Small intestine (tissue), 7 donors: ENCODE measurements at regions not wholly inside any gene's neighbourhood (a gene's known extent, or its start where the extent isn't known, plus 50 kb on each side); places are given as distances from the start of the nearest gene placed in this dataset.

Experiments used
- DNase-seq, 2 donors: peaks; one replicate each; pipeline versions ENCODE4 v3.0.0 to v3.0.0-alpha.2; 2013
- FAIRE-seq: peaks from 2 replicates; lab custom pipeline; 2012; peaks lifted over from hg19 to GRCh38; lab: Jason Lieb, UNC
- H3K27ac ChIP-seq, 3 donors: one replicate each; pipeline ENCODE4 v1.5.1; 2013; ENCODE audit warnings: low read length in 2 of 3, mild to moderate bottlenecking in 2 of 3, control low read depth in 1 of 3, inconsistent platforms in 1 of 3, low read depth in 1 of 3, moderate library complexity in 1 of 3
- H3K27me3 ChIP-seq, 3 donors: one replicate each; pipeline ENCODE4 v1.6.1; 2013; ENCODE audit warnings: low read length in 3 of 3, inconsistent platforms in 1 of 3; ENCODE audit not compliant: control insufficient read depth in 3 of 3, insufficient read depth in 3 of 3
- H3K36me3 ChIP-seq, 3 donors: one replicate each; pipeline ENCODE4 v1.6.1; 2013; ENCODE audit warnings: low read length in 3 of 3, inconsistent platforms in 1 of 3, low read depth in 1 of 3, mild to moderate bottlenecking in 1 of 3, moderate library complexity in 1 of 3; ENCODE audit not compliant: control insufficient read depth in 3 of 3, insufficient read depth in 2 of 3
- H3K4me1 ChIP-seq, 3 donors: one replicate each; pipeline ENCODE4 v1.6.1; 2013; ENCODE audit warnings: low read length in 2 of 3, inconsistent platforms in 1 of 3, low read depth in 1 of 3, mild to moderate bottlenecking in 1 of 3, moderate library complexity in 1 of 3; ENCODE audit not compliant: control insufficient read depth in 3 of 3, insufficient read depth in 2 of 3
- H3K4me3 ChIP-seq, 3 donors: one replicate each; pipeline ENCODE4 v1.5.1; 2013; ENCODE audit warnings: low read length in 3 of 3, control low read depth in 1 of 3, inconsistent platforms in 1 of 3, low read depth in 1 of 3, mild to moderate bottlenecking in 1 of 3, moderate library complexity in 1 of 3
- H3K9me3 ChIP-seq, 2 donors: one replicate each; pipeline ENCODE4 v1.6.1; 2013; ENCODE audit warnings: low read depth in 1 of 2, low read length in 1 of 2; ENCODE audit not compliant: control insufficient read depth in 2 of 2, insufficient read depth in 1 of 2
- WGBS, 3 donors: extraction: QIAGEN DNeasy Blood & Tissue Kit; methylation state at CpG; one replicate each; pipeline ENCODE4 v1.1.7; 2013; 5-methylcytosine and 5-hydroxymethylcytosine counted together
- donor health status: healthy with polysubstance abuse.
- donor health status: control.
- donor health status: control.
- donor health status: Bipolar disorder and iron deficiency.
- donor health status: healthy.

DNA sequence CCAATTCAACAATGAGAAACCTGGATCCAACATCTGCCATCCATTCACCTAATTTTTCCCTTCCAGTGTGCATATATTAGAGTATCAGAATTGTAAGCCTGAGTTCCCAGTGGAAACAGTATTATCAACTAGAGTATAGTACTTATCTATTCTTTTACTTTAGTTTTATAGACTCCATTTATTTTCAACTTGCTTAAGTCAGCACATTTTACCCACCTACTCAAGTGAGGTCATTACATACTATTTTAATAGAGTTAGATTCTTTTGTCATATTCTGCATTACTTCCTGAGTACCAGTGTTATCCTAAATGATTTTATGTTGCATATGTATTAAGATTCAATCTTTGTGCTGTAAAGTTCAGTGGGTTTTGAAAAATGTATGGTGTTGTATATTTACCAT is 1393.3 kb downstream of the MAT2B start:
- no peaks in the 10 kb centered on the region for H3K36me3 ChIP-seq
- no peak for FAIRE-seq
- no peaks in the 10 kb centered on the region for H3K27me3 ChIP-seq
- H3K4me3 ChIP-seq = no peak overlapping the region
- no peak for DNase-seq
- peaks cover 0 to 6% of the 10 kb centered on the region in 2 donors for H3K9me3 ChIP-seq
- no peaks in the 10 kb centered on the region for H3K4me1 ChIP-seq
- H3K27ac ChIP-seq = no peak overlapping the region

DNA sequence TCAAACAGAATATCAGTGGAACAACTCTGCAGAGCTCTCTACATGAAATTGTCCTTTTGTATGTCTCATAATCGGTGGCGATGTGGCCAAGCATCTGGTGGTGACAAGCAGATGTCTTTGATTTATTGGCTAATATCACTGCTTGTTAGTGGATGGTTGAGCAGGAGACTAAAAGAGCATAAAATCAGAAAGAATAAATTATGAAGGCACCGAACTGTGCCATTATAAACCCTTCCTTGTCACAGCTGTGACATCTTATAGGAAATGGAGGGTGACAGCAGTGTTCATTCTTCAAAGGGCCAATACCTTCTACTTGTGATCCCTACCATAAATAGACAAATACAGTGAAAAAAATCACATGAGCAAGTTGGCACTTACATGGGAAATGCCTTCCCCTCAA is 1404.3 kb downstream of the MAT2B start:
- H3K9me3 ChIP-seq = no peaks in the 10 kb centered on the region
- no peak for DNase-seq

GRCh38 chr5:164921722-164922121 is 1416.3 kb downstream of the MAT2B start:
- DNase-seq (no peak), FAIRE-seq (no peak)
- Histone ChIP-seq H3K27ac (no peak overlapping the region), H3K36me3 (no peaks in the 10 kb centered on the region), H3K9me3 (peaks cover 0 to 8% of the 10 kb centered on the region in 2 donors), H3K4me1 (no peaks in the 10 kb centered on the region), H3K27me3 (no peaks in the 10 kb centered on the region), H3K4me3 (no peak overlapping the region)

More for the DNA sequence above, 1404.3 kb downstream of the MAT2B start:
- H3K27ac ChIP-seq = no peak overlapping the region
- no peaks in the 10 kb centered on the region for H3K4me1 ChIP-seq
- H3K4me3 ChIP-seq = no peak overlapping the region
- no peaks in the 10 kb centered on the region for H3K36me3 ChIP-seq
- 86 to 89% (median 87%) methylated on average over 3 of the region's 3 CpGs for WGBS, 3 donors
- no peaks in the 10 kb centered on the region for H3K27me3 ChIP-seq
- FAIRE-seq = no peak

DNA sequence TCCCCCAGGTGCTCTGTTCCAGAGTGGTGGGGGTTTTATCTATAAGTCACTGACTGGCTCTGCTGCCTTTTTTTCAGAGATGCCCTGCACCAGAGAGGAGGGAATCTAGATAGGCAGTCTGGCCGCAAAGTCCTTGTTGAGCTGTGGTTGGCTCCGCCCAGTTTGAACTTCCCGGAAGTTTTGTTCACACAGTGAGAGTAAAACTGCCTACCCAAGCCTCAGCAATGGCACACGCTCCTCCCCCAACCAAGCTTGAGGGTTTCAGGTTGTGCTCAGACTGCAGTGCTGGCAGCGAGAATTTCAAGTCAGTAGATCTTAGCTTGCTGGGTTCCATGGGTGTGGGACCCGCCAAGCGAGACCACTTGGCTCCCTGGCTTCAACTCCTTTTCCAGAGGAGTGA is 1428.6 kb downstream of the MAT2B start:
- no peak overlapping the region for H3K4me3 ChIP-seq
- H3K27ac ChIP-seq = no peak overlapping the region
- no peaks in the 10 kb centered on the region for H3K36me3 ChIP-seq
- DNase-seq (no peak), FAIRE-seq (no peak)
- H3K4me1 ChIP-seq = no peaks in the 10 kb centered on the region
- 89 to 91% (median 90%) methylated on average over 7 of the region's 7 CpGs for WGBS, 3 donors
- H3K9me3 ChIP-seq = peaks cover 0 to 8% of the 10 kb centered on the region in 2 donors
- no peaks in the 10 kb centered on the region for H3K27me3 ChIP-seq

DNA sequence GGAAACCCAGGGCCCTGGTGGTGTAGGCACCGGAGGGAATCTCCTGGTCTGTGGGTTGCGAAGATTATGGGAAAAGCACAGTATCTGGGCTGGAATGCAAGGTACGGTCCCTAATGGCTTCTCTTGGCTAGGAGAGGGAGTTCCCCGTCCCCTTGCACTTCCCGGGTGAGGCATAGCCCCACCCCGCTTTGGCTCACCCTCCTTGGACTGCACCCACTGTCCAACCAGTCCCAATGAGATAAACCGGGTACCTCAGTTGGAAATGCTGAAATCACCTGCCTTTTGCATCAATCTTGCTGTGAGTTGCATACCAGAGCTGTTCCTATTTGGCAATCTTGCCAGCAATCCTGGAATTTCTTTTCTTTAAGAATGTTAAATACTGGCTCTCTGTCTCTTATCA is 1429.1 kb downstream of the MAT2B start:
- DNase-seq (no peak), FAIRE-seq (no peak)
- WGBS, 3 donors = 73 to 87% (median 76%) methylated on average over 7 of the region's 7 CpGs
- Histone ChIP-seq H3K27me3 (no peaks in the 10 kb centered on the region), H3K36me3 (no peaks in the 10 kb centered on the region), H3K4me3 (no peak overlapping the region), H3K27ac (no peak overlapping the region), H3K4me1 (no peaks in the 10 kb centered on the region), H3K9me3 (peaks cover 0 to 9% of the 10 kb centered on the region in 2 donors)

DNA sequence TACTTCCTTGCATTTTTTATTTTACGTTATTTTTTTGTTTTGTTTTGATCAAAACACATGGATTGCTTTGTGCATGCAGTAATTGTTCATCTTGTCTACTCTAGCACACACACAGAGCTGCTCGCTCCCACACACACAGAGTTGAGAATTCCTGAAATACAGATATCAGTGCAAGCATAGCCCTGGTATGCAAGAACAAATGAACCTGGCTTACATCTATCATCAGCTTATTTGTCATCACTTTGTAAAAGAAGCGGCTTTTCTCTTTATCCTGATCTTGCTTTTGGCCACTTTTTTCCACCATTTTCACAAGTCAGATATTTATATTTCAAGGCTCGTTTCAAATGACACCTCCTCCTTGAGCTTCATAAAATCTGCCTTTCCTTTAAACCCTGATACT is 1435.7 kb downstream of the MAT2B start:
- FAIRE-seq (no peak), DNase-seq (no peak)
- H3K4me1 ChIP-seq = no peaks in the 10 kb centered on the region
- no peak overlapping the region for H3K4me3 ChIP-seq
- H3K27me3 ChIP-seq = no peaks in the 10 kb centered on the region
- H3K36me3 ChIP-seq = no peaks in the 10 kb centered on the region
- H3K9me3 ChIP-seq = peaks cover 0 to 4% of the 10 kb centered on the region in 2 donors
- no peak overlapping the region for H3K27ac ChIP-seq
- WGBS, 3 donors = 59 to 62% (median 60%) methylated on average over 4 of the region's 4 CpGs

- no peaks in the 10 kb centered on the region for H3K4me1 ChIP-seq
- FAIRE-seq (no peak), DNase-seq (peak; percentile 44 to 62)
- 16 to 74% (median 40%) methylated on average over 3 of the region's 3 CpGs for WGBS, 3 donors
- no peak overlapping the region for H3K27ac ChIP-seq
- no peaks in the 10 kb centered on the region for H3K36me3 ChIP-seq
- H3K9me3 ChIP-seq = no peaks in the 10 kb centered on the region
- no peak overlapping the region for H3K4me3 ChIP-seq
- no peaks in the 10 kb centered on the region for H3K27me3 ChIP-seq
Measured at GRCh38 chr5:164950927-164951326, 1445.5 kb downstream of the MAT2B start.

- no peaks in the 10 kb centered on the region for H3K9me3 ChIP-seq
- H3K27ac ChIP-seq = no peak overlapping the region
- H3K4me3 ChIP-seq = no peak overlapping the region
- H3K4me1 ChIP-seq = no peaks in the 10 kb centered on the region
- no peak for DNase-seq
- 52 to 65% (median 52%) methylated on average over 2 of the region's 2 CpGs for WGBS, 3 donors
- FAIRE-seq = no peak
- no peaks in the 10 kb centered on the region for H3K36me3 ChIP-seq
- no peaks in the 10 kb centered on the region for H3K27me3 ChIP-seq
Measured at GRCh38 chr5:164951570-164951969, 1446.2 kb downstream of the MAT2B start.

DNA sequence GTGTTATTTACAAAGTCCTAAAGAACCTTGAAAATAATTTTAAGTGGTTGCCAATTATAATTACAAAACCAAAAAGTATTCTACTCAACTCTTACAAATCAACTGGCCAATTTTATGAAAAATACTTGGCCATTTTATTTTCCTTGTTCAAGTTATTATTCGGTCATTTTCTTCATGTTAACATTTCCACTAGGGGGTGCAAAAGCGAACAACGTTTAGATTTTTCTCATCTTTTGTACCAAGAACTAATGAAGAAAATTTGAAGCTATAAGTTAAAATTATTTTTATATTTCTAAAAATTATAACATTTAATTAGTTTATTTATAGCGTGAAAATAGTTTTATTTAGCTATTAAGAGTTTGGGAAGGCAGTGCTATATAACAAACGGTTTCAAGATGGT is 1453.3 kb downstream of the MAT2B start:
- H3K36me3 ChIP-seq = no peaks in the 10 kb centered on the region
- DNase-seq = no peak
- H3K27ac ChIP-seq = no peak overlapping the region
- FAIRE-seq = peak; percentile 47
- no peaks in the 10 kb centered on the region for H3K4me1 ChIP-seq
- no peaks in the 10 kb centered on the region for H3K27me3 ChIP-seq
- whole genome bisulfite sequencing, 3 donors = 82 to 84% (median 84%) methylated on average over 5 of the region's 5 CpGs
- H3K4me3 ChIP-seq = no peak overlapping the region
- no peaks in the 10 kb centered on the region for H3K9me3 ChIP-seq
